Ascending aorta (tissue), 2 donors: ENCODE measurements at regions not wholly inside any gene's neighbourhood (a gene's known extent, or its start where the extent isn't known, plus 50 kb on each side); places are given as distances from the start of the nearest gene placed in this dataset.

Source experiments
- DNase-seq, 2 donors: peaks; one replicate each; pipeline ENCODE4 v3.0.0-alpha.2; 2019; ENCODE audit warnings: low spot score in 2 of 2
- H3K27ac ChIP-seq, 2 donors: fragments of 200-600 bp; sonication (generic); one replicate each; pipeline ENCODE4 v1.5.1; 2016 to 2017; ENCODE audit warnings: mild to moderate bottlenecking in 1 of 2
- H3K27me3 ChIP-seq: fragments of 200-600 bp; sonication (generic); one replicate; pipeline ENCODE4 v1.5.1; 2017
- H3K36me3 ChIP-seq, 2 donors: fragments of 200-600 bp; sonication (generic); one replicate each; pipeline ENCODE4 v1.5.1; 2016
- H3K4me1 ChIP-seq, 2 donors: fragments of 200-600 bp; sonication (generic); one replicate each; pipeline ENCODE4 v1.5.1; 2016 to 2017; ENCODE audit warnings: mild to moderate bottlenecking in 1 of 2
- H3K4me3 ChIP-seq, 2 donors: fragments of 200-600 bp; sonication (generic); one replicate each; pipeline ENCODE4 v1.5.1; 2016 to 2017; ENCODE audit warnings: mild to moderate bottlenecking in 1 of 2
- H3K9me3 ChIP-seq, 2 donors: fragments of 200-600 bp; sonication (generic); one replicate each; pipeline ENCODE4 v1.5.1; 2016
- CTCF ChIP-seq, 3 experiments: fragments of 200-600 bp in 2 of 3; fragments of 450-650 bp in 1 of 3; sonication (generic) in 2 of 3; IDR thresholded peaks; one replicate each; pipeline ENCODE4 v1.5.1; 2016 to 2019; ENCODE audit warnings: antibody characterized with exemption in 3 of 3, mild to moderate bottlenecking in 1 of 3, moderate library complexity in 1 of 3
- intact Hi-C: fragments of 100-400 bp; cut with DNase I; formaldehyde crosslinking; loops from one replicate; pipeline ENCODE4 v1.15.1; 2023

- no peak overlapping the region for H3K4me3 ChIP-seq
- H3K4me1 ChIP-seq = no peaks in the 10 kb centered on the region
- H3K27ac ChIP-seq = no peak overlapping the region
- DNase-seq = no peak
- no peak for TF ChIP-seq CTCF (IDR thresholded peaks at IDR 0.05)
- no peaks in the 10 kb centered on the region for H3K9me3 ChIP-seq
- H3K36me3 ChIP-seq = no peaks in the 10 kb centered on the region
- no peaks in the 10 kb centered on the region for H3K27me3 ChIP-seq
- intact Hi-C loops = no loop called here
These were observed 988.0 kb downstream of the PCDH17 start for GRCh38 chr13:58619396-58620113.

GRCh38 chr13:58620176-58620575 is 988.6 kb downstream of the PCDH17 start:
- no peaks in the 10 kb centered on the region for H3K36me3 ChIP-seq
- H3K4me1 ChIP-seq = no peaks in the 10 kb centered on the region
- no peak for DNase-seq
- H3K9me3 ChIP-seq = no peaks in the 10 kb centered on the region
- intact Hi-C loops = no loop called here
- no peaks in the 10 kb centered on the region for H3K27me3 ChIP-seq
- TF ChIP-seq CTCF (IDR thresholded peaks at IDR 0.05) = no peak
- no peak overlapping the region for H3K4me3 ChIP-seq
- H3K27ac ChIP-seq = no peak overlapping the region

- no peak for DNase-seq
- intact Hi-C loops = no loop called here
- Histone ChIP-seq H3K27ac (no peak overlapping the region), H3K36me3 (no peaks in the 10 kb centered on the region), H3K4me1 (no peaks in the 10 kb centered on the region), H3K9me3 (no peaks in the 10 kb centered on the region), H3K4me3 (no peak overlapping the region), H3K27me3 (no peaks in the 10 kb centered on the region)
- TF ChIP-seq CTCF (IDR thresholded peaks at IDR 0.05) = no peak
These were observed 994.3 kb downstream of the PCDH17 start for GRCh38 chr13:58625703-58626389.

- Histone ChIP-seq H3K27ac (no peak overlapping the region), H3K4me1 (no peaks in the 10 kb centered on the region), H3K4me3 (no peak overlapping the region), H3K36me3 (no peaks in the 10 kb centered on the region), H3K27me3 (no peaks in the 10 kb centered on the region), H3K9me3 (no peaks in the 10 kb centered on the region)
- intact Hi-C loops = no loop called here
- DNase-seq = no peak
- no peak for TF ChIP-seq CTCF (IDR thresholded peaks at IDR 0.05)
These were observed 999.2 kb downstream of the PCDH17 start for GRCh38 chr13:58630794-58631193.

- no peak for TF ChIP-seq CTCF (IDR thresholded peaks at IDR 0.05)
- H3K4me3 ChIP-seq = no peak overlapping the region
- no peaks in the 10 kb centered on the region for H3K27me3 ChIP-seq
- DNase-seq = no peak
- no peaks in the 10 kb centered on the region for H3K4me1 ChIP-seq
- H3K9me3 ChIP-seq = no peaks in the 10 kb centered on the region
- no peaks in the 10 kb centered on the region for H3K36me3 ChIP-seq
- intact Hi-C loops = no loop called here
- H3K27ac ChIP-seq = no peak overlapping the region
These were observed 1001.7 kb downstream of the PCDH17 start for GRCh38 chr13:58633226-58633625.
